Peyer's patch (tissue), 4 donors: ENCODE measurements at regions not wholly inside any gene's neighbourhood (a gene's known extent, or its start where the extent isn't known, plus 50 kb on each side); places are given as distances from the start of the nearest gene placed in this dataset.

Experiments
- CTCF ChIP-seq, 6 experiments: fragments of 450-650 bp in 4 of 6; fragments of 200-600 bp in 2 of 6; sonication (generic) in 1 of 6; IDR thresholded peaks; one replicate each; pipeline ENCODE4 v1.5.1; 2017 to 2019; ENCODE audit warnings: antibody characterized with exemption in 6 of 6, mild to moderate bottlenecking in 3 of 6, moderate library complexity in 1 of 6
- POLR2A ChIP-seq, 2 donors: fragments of 450-650 bp; IDR thresholded peaks; one replicate each; pipeline ENCODE4 v1.5.1; 2017; ENCODE audit warnings: antibody characterized with exemption in 2 of 2, mild to moderate bottlenecking in 2 of 2, moderate library complexity in 2 of 2

- TF ChIP-seq CTCF (IDR thresholded peaks at IDR 0.05) (no peak), POLR2A (IDR thresholded peaks at IDR 0.05) (no peak)
Measured at GRCh38 chr13:65302691-65303090, 1927.4 kb downstream of the PCDH9 start.
